Spleen (tissue), 11 donors: ENCODE measurements at regions not wholly inside any gene's neighbourhood (a gene's known extent, or its start where the extent isn't known, plus 50 kb on each side); places are given as distances from the start of the nearest gene placed in this dataset.
"Not testable (repeated sequence)": the region's sequence is repeated elsewhere in the genome, so short reads cannot be mapped to it uniquely, and the experiment has no call there.

ENCODE experiments used
- DNase-seq: peaks from one replicate; pipeline ENCODE4 v3.0.0-alpha.2; 2020
- H3K27ac ChIP-seq, 8 donors: fragments of 200-600 bp; sonication (generic) in 7 of 8; 1 replicate in 4 of 8; 2 replicates in 4 of 8; pipeline versions ENCODE4 v1.5.0 to v1.8.0; 2016 to 2021; ENCODE audit warnings: inconsistent platforms in 4 of 8, mild to moderate bottlenecking in 4 of 8, moderate library complexity in 1 of 8
- H3K27me3 ChIP-seq, 7 donors: fragments of 200-600 bp; sonication (generic) in 6 of 7; replicated peaks in 1 of 7; 1 replicate in 4 of 7; 2 replicates in 3 of 7; pipeline versions ENCODE4 v1.5.0 to v1.8.0; 2016 to 2021; ENCODE audit warnings: inconsistent platforms in 3 of 7, mild to moderate bottlenecking in 1 of 7
- H3K36me3 ChIP-seq, 6 donors: fragments of 200-600 bp; sonication (generic) in 5 of 6; 1 replicate in 4 of 6; 2 replicates in 2 of 6; pipeline versions ENCODE4 v1.5.0 to v1.8.0; 2016 to 2021; ENCODE audit warnings: inconsistent platforms in 2 of 6
- H3K4me1 ChIP-seq, 6 donors: fragments of 200-600 bp; sonication (generic) in 5 of 6; 1 replicate in 3 of 6; 2 replicates in 3 of 6; pipeline versions ENCODE4 v1.5.0 to v1.8.0; 2016 to 2021; ENCODE audit warnings: inconsistent platforms in 3 of 6
- H3K4me3 ChIP-seq, 8 donors: fragments of 200-600 bp; sonication (generic) in 7 of 8; 1 replicate in 4 of 8; 2 replicates in 4 of 8; pipeline versions ENCODE4 v1.5.0 to v1.8.0; 2016 to 2021; ENCODE audit warnings: inconsistent platforms in 4 of 8, mild to moderate bottlenecking in 4 of 8, moderate library complexity in 2 of 8
- H3K9me3 ChIP-seq, 8 donors: fragments of 200-600 bp; sonication (generic) in 7 of 8; 1 replicate in 4 of 8; 2 replicates in 4 of 8; pipeline versions ENCODE4 v1.5.0 to v1.8.0; 2016 to 2021; ENCODE audit warnings: inconsistent platforms in 4 of 8
- CTCF ChIP-seq, 11 experiments: fragments of 200-600 bp in 7 of 11; fragments of 450-650 bp in 4 of 11; sonication (generic) in 4 of 11; IDR thresholded peaks in 8 of 11; conservative IDR thresholded peaks in 3 of 11; 1 replicate in 7 of 11; 2 replicates in 4 of 11; pipeline versions ENCODE4 v1.4.0 to v1.8.0; 2016 to 2021; ENCODE audit warnings: antibody characterized with exemption in 11 of 11, inconsistent platforms in 4 of 11, mild to moderate bottlenecking in 1 of 11
- POLR2A ChIP-seq, 3 donors: fragments of 450-650 bp; IDR thresholded peaks; one replicate each; pipeline ENCODE4 v1.5.1; 2017; ENCODE audit warnings: antibody characterized with exemption in 3 of 3, mild to moderate bottlenecking in 1 of 3
- POLR2AphosphoS5 ChIP-seq, 3 donors: sonication (generic); formaldehyde crosslinking; IDR thresholded peaks; one replicate each; pipeline ENCODE4 v1.5.1; 2017; ENCODE audit warnings: antibody characterized with exemption in 3 of 3
- WGBS, 5 donors: extraction: QIAGEN DNeasy Blood & Tissue Kit in 3 of 5; methylation state at CpG; one replicate each; pipeline versions ENCODE4 v1.1.5 to v1.1.7; 2013 to 2018; 5-methylcytosine and 5-hydroxymethylcytosine counted together
- intact Hi-C: fragments of 100-400 bp; cut with DNase I; formaldehyde crosslinking; loops from one replicate; pipeline ENCODE4 v1.15.0; 2023; ENCODE audit warnings: low total_unique reads
- donor health status: healthy with polysubstance abuse.
- donor health status: DM: no; HTN: no; CAD: no; lungs with moderate emphysema.
- donor health status: DM: no; HTN: no; CAD: no.
- donor health status: Bipolar disorder and iron deficiency.
- donor health status: healthy.
- donor health status: DM: no; HTN: no; CAD: no.
- donor health status: DM: yes; HTN: yes; CAD: no.

GRCh38 chr20:43384101-43384940, 73.4 kb upstream of the SRSF6 start:
- TF ChIP-seq CTCF (IDR thresholded peaks at IDR 0.05 in 8 of 11, conservative IDR thresholded peaks at IDR 0.05 in 3 of 11) = no peak
- TF ChIP-seq POLR2AphosphoS5 (IDR thresholded peaks at IDR 0.05) = no peak
- no peak for TF ChIP-seq POLR2A (IDR thresholded peaks at IDR 0.05)
- Histone ChIP-seq H3K4me1 (no peaks in the 10 kb centered on the region), H3K27ac (no peak overlapping the region), H3K36me3 (no peaks in the 10 kb centered on the region), H3K27me3 (peaks cover 0 to 44% (median 0%) of the 10 kb centered on the region in 7 donors), H3K9me3 (peaks cover 0 to 10% (median 0%) of the 10 kb centered on the region in 8 donors), H3K4me3 (no peak overlapping the region)
- intact Hi-C loops = no loop called here
- DNase-seq = no peak
- WGBS, 5 donors = 69 to 80% (median 78%) methylated on average over 14 of the region's 14 CpGs

DNA sequence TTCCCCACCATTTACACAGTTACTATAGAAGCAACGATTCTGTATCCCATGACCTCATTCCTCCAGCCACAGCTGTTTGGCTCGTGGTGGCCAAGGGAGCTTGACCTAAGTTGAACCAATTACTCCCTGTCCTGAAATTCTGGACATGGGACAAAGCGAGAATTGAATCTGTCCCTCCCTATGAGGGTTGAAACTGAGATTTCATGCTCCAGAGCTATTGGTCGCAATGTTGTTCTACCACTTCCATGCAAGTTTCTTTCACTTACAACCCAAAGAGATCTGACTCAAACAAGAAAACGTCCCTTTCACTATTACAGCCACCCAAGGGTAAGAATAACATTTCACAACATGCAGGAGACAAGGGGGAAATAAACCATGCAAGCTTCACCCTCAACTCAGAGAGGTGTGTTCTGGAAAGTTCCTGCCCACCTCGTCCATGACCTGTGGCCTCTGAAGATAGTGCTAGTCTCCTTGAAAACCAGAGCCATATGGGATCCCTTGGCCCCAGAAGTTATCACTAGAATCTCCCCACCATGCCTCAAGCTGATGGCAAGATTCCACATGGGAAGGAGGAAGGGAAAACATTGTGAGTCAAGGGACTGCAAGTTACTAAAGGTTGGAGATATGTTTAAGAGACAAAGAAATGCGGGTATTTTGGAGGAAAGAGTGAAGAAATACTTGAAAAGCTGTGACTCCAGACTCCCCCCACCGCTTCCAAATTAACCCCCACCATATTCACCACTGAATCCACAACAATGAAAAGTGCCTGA, 74.5 kb upstream of the SRSF6 start:
- Histone ChIP-seq H3K36me3 (no peaks in the 10 kb centered on the region), H3K4me1 (no peaks in the 10 kb centered on the region), H3K9me3 (peaks cover 0 to 10% (median 0%) of the 10 kb centered on the region in 8 donors), H3K27me3 (peaks cover 0 to 43% (median 0%) of the 10 kb centered on the region in 7 donors), H3K4me3 (no peak overlapping the region), H3K27ac (no peak overlapping the region)
- no peak for DNase-seq
- intact Hi-C loops = no loop called here
- 57 to 70% (median 63%) methylated on average over 8 of the region's 8 CpGs for whole genome bisulfite sequencing, 5 donors
- no peak for TF ChIP-seq CTCF (IDR thresholded peaks at IDR 0.05 in 8 of 11, conservative IDR thresholded peaks at IDR 0.05 in 3 of 11)
- no peak for TF ChIP-seq POLR2AphosphoS5 (IDR thresholded peaks at IDR 0.05)
- no peak for TF ChIP-seq POLR2A (IDR thresholded peaks at IDR 0.05)

DNA sequence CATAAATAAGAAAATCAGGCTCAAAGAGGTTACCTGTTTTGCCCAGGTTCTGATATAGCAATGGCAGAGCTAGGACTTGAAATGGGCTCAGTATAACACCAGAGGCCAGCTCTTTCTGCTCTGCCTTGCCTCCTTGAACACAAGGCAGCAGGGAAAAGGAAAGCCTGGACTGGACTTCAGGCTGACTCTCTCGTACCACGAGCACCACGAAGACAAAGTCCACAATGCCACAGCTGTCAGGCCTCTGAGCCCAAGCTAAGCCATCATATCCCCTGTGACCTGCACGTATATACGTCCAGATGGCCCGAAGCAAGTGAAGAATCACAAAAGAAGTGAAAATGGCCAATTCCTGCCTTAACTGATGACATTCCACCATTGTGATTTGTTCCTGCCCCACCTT, 75.6 kb upstream of the SRSF6 start:
- H3K4me3 ChIP-seq, H3K4me1 ChIP-seq, intact Hi-C loops, H3K36me3 ChIP-seq, DNase-seq, H3K27ac ChIP-seq: not testable (repeated sequence)
- peaks cover 0 to 10% (median 0%) of the 10 kb centered on the region in 8 donors for H3K9me3 ChIP-seq
- H3K27me3 ChIP-seq = peaks cover 0 to 43% (median 0%) of the 10 kb centered on the region in 7 donors
- WGBS, 5 donors = 65 to 93% (median 80%) methylated on average over 6 of the region's 6 CpGs

DNA sequence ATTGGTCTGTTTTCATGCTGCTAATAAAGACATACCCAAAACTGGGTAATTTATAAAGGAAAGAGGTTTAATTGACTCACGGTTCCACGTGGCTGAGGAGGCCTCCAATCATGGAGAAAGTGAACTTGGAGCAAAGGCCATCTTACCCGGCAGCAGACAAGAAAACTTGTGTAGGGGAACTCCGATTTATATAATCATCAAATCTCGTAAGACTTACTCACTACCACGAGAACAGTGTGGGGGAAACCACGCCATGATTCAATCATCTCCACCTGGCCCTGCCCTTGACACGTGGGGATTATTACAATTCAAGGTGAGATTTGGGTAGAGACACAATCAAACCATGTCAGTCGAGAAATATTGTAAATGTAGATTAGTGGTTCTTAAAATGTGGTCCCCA, 76.2 kb upstream of the SRSF6 start:
- H3K36me3 ChIP-seq, H3K4me3 ChIP-seq, DNase-seq, H3K9me3 ChIP-seq, intact Hi-C loops, H3K27ac ChIP-seq, H3K4me1 ChIP-seq: not testable (repeated sequence)
- peaks cover 0 to 45% (median 0%) of the 10 kb centered on the region in 7 donors for H3K27me3 ChIP-seq
- WGBS, 5 donors = 62 to 83% (median 70%) methylated on average over 9 of the region's 9 CpGs
